Activated gamma-delta T cell treated with anti-CD3 and anti-CD28 coated beads, Interleukin-2, amount 50 U/mL, for 16 hours (primary cell): ENCODE measurements at regions not wholly inside any gene's neighbourhood (a gene's known extent, or its start where the extent isn't known, plus 50 kb on each side); places are given as distances from the start of the nearest gene placed in this dataset.
"Not testable (repeated sequence)": the region's sequence is repeated elsewhere in the genome, so short reads cannot be mapped to it uniquely, and the experiment has no call there.

Experiments used
- DNase-seq: peaks from one replicate; pipeline ENCODE4 v3.0.0-alpha.2; 2020; ENCODE audit warnings: low read depth

DNA sequence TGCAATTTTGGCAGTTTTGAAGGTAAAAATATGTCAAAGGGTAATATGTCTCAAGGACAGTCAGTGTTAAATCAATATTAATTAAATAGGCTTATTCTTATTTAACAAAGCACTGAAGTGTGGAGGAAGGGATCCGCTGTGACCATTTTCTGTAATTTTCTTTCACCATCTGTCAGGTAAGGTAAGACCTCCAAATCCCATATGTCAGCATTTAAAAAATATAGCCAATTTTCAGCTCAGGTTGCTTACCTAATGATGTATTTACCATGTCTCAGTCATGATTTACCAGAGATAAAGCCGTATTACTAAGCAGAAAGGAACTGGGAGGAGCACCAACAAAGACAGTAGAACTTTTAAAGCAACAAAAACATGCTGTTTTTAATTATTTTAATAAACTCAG lies 683.9 kb downstream of the CCSER2 start:
- DNase-seq: no peak

GRCh38 chr10:85026878-85027467 lies 698.6 kb downstream of the CCSER2 start:
- no peak for DNase-seq

- no peak for DNase-seq
These were observed 704.6 kb downstream of the CCSER2 start for GRCh38 chr10:85032981-85033380.

- no peak for DNase-seq
These were observed 708.3 kb downstream of the CCSER2 start for GRCh38 chr10:85036661-85037060.

DNA sequence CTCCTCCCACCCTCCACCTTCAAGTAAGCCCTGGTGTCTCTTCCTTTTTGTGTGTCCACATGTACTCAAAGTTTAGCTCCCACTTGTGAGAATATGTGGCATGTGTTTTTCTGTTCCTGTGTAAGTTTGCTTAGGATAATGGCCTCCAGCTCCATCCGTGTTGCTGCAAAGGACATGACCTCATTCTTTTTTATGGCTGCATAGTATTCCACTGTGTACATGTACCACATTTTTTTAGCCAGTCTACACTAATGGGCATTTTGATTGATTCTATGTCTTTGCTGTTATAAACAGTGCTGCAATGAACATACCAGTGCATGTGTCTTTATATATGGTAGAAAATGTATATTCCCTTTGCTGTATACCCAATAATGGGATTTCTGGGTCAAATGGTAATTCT lies 710.9 kb downstream of the CCSER2 start:
- DNase-seq: no peak

GRCh38 chr10:85043207-85043606 lies 714.8 kb downstream of the CCSER2 start:
- DNase-seq: no peak

- no peak for DNase-seq
These were observed 716.7 kb downstream of the CCSER2 start for GRCh38 chr10:85045046-85045445.

GRCh38 chr10:85047170-85047834 lies 718.9 kb downstream of the CCSER2 start:
- no peak for DNase-seq

DNA sequence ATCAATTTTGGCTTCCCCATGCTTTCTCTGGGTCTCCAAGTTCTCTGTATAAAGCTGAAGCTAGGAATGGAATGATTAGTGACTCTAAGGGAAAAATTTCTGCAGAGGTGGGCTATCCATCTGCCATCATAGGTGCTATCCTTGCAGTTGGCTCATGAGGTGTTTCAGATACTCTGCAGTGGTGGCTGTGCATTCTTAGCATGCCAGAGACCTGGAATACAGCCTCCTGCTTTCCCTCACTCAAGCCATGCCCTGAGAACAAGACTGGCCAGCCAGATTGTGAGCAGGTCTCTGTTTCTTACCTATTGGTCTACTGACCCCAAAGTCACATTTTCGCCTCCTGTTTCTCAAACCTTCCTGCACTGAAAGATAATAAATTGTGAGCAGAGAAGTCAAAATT lies 719.6 kb downstream of the CCSER2 start:
- no peak for DNase-seq

- DNase-seq: no peak
These were observed 720.3 kb downstream of the CCSER2 start for GRCh38 chr10:85048644-85049043.

- DNase-seq: no peak
These were observed 732.6 kb downstream of the CCSER2 start for GRCh38 chr10:85060944-85061343.

- DNase-seq: no peak
These were observed 733.0 kb downstream of the CCSER2 start for GRCh38 chr10:85061401-85061800.

DNA sequence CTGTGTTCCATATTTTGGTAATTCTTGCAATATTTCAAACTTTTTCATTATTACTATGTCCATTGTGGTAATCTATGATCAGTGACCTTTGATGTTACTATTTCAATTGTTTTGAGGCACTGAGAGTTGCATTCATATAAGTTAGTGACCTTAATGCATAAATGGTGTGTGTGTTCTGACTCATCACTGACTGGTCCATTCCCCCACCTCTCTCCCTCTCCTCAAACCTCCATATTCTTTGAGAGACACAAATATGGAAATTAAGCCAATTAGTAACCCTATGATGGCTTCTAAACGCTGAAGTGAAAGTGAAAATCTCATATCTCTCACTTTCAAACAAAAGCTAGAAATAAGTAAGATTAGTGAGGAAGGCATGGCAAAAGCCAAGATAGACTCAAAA lies 739.6 kb downstream of the CCSER2 start:
- DNase-seq: no peak

DNA sequence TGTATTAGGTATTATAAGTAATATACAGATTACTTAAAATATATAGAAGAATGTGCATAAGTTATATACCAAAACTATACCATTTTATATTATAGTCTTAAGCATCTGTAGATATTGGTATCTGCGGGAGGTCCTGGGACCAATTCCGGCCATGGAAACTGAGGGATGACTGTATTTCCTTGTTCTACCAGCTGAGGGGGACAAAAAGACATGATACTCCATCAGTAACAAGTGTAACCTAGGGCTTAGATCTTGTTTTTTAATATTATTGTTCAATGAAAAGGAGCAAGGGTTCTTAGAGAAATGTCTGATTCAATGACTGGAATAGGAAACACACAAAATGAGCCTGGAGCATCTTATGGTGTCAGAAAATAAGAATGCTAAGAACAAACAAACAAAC lies 752.5 kb downstream of the CCSER2 start:
- DNase-seq: no peak

DNA sequence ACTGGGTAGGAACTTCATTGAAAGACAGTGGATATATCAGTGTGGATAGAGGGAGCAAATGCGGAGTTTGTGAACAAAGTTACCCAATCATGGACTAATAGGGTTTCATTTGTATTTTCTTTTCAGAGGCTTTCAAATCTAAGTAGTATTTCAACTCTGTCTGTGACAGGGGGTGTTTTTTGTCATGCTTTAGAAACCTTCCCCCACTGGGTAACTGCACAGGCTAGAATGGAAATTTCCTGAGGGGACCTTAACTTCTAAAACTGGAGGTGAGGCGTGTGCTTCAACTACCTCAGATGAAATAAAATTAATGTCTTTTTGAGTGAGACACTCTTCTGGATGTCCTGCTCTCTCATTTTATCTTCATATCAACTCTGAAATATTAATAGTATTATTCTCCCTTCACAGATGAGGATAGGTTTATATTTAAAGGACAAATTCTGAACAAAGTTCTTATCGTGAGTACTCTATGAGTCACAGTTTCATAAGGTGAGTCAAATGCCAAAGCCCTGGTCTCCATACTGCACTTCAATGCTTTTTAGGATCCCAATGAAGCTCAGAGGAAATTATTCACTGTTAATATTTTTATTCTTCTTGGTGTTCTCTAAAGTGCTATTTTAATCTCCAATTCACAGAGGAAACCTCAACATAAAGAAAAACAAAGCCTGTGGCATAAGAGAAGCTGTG lies 770.6 kb downstream of the CCSER2 start:
- no peak for DNase-seq

DNA sequence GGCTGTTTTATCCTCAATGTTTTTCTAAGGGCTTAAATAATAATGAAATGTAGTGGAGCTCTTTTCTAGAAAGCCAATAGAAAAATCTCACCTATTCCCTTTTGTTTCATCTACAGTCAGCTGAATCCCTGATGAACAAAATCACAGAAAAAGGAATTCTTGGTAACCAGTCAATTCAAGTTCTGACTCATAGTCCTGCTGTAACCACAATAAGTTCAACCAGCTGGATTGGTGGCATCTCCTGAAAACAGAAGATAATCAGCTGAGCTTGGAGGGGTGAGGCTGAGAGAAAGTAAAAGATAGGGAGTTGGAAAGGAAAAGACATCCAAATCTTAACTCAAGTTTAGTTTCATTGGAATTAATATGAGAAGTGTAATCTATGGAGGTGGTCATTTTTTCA lies 772.1 kb downstream of the CCSER2 start:
- no peak for DNase-seq

GRCh38 chr10:85105614-85106255 lies 777.3 kb downstream of the CCSER2 start:
- no peak for DNase-seq

DNA sequence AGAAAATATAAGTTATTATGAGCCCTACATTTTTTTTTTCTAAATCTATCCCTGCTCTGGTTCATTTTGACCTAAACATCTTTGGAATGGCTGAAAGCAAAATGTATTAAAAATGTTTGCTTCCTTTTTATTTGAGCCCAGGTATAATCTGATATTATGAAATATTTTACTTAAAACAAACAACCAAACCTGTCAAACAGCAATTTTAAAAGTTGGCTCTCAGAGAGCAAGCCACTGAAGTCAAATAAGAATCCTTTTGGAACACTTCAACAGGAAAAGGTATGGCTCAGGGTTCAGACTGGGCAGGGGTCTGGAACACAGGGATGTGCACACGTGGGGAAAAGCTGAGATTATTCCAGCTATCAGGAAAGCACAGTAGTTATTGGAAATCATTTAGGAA lies 782.9 kb downstream of the CCSER2 start:
- DNase-seq: no peak

DNA sequence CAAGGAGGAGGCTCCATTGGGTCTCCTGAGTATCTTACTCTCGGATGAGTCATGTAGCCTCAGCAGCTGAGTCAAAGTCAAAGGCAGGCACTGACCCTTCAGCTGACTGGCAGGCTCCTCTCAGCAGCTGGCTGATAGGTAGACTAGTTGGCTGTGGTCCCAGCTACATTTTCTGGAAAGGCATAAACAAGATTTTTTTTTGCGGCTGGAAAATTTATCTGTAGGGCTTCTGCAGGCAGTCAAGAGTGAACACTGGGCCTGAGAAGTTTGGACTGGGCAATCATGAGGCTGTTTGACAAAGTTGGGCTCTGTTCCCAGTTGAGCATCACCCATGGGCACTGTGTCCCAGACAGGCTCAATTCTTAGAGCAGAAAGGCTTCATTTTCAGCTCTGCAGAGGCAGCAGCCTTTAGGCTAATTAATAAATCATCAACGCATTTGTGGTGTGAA lies 796.2 kb downstream of the CCSER2 start:
- DNase-seq: no peak

- DNase-seq: no peak
These were observed 808.9 kb downstream of the CCSER2 start for GRCh38 chr10:85137253-85137652.

- no peak for DNase-seq
These were observed 809.7 kb downstream of the CCSER2 start for GRCh38 chr10:85138046-85138445.

DNA sequence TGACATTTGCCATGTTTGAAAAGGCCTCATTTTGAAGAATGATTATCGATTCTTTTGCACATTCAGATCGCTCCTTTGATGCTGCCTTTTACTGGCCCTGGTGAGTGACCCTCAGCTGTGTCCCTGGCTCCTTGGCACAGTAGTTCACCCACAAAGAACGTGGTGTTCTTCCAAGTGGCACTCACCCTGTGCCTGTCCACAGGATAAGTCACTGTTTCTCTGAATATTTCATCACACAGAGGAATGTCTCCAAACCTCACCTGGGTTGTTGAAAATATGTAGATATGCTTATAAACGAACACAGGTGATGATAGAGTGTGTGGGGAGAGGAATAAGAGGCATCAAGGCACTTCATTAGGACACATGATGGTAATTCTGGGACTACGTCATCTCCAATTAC lies 810.7 kb downstream of the CCSER2 start:
- no peak for DNase-seq

- DNase-seq: not testable (repeated sequence)
These were observed 813.1 kb downstream of the CCSER2 start for GRCh38 chr10:85141520-85141919.
